NB4 (cell line): ENCODE measurements at regions not wholly inside any gene's neighbourhood (a gene's known extent, or its start where the extent isn't known, plus 50 kb on each side); places are given as distances from the start of the nearest gene placed in this dataset.

Experiments
- MYC ChIP-seq: IDR thresholded peaks from 2 replicates; pipeline ENCODE4 v1.6.1; 2011; ENCODE audit warnings: low read depth, low read length
- POLR2A ChIP-seq: IDR thresholded peaks from 2 replicates; pipeline ENCODE4 v1.6.1; 2011; ENCODE audit warnings: mild to moderate bottlenecking; ENCODE audit not compliant: insufficient read length; ENCODE audit errors: extremely low read depth
- TF ChIP-seq, protein P1 (sequence below): IDR thresholded peaks from 2 replicates; pipeline ENCODE4 v1.6.1; 2011; ENCODE audit warnings: low read depth, low read length
- TF ChIP-seq, protein P2 (sequence below): IDR thresholded peaks from one replicate; pipeline ENCODE4 v1.5.1; 2012; ENCODE audit warnings: low read depth, low read length

DNA sequence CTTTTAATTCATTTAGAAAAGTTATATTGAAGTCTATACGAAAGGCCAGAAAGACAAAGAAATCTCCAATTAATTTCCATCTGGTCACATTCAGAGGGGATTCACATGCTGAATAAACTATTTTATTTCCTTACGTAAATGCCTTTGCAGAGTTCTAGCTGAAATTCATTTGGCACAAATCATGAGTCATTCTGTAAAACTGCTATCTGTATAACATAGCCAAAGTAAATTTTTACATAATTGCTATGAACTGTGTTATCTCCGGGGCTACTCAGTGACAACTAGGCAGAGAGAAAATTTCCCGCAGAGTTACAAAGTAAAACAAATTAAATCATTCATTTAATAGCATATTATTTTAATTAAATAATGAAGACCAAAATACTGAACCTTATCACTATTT, 463.2 kb upstream of the ADAMTS16 start:
- TF ChIP-seq, protein P1, sequence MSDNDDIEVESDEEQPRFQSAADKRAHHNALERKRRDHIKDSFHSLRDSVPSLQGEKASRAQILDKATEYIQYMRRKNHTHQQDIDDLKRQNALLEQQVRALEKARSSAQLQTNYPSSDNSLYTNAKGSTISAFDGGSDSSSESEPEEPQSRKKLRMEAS, result no peak
- TF ChIP-seq, protein P2, sequence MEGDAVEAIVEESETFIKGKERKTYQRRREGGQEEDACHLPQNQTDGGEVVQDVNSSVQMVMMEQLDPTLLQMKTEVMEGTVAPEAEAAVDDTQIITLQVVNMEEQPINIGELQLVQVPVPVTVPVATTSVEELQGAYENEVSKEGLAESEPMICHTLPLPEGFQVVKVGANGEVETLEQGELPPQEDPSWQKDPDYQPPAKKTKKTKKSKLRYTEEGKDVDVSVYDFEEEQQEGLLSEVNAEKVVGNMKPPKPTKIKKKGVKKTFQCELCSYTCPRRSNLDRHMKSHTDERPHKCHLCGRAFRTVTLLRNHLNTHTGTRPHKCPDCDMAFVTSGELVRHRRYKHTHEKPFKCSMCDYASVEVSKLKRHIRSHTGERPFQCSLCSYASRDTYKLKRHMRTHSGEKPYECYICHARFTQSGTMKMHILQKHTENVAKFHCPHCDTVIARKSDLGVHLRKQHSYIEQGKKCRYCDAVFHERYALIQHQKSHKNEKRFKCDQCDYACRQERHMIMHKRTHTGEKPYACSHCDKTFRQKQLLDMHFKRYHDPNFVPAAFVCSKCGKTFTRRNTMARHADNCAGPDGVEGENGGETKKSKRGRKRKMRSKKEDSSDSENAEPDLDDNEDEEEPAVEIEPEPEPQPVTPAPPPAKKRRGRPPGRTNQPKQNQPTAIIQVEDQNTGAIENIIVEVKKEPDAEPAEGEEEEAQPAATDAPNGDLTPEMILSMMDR, result no peak
- TF ChIP-seq POLR2A (no peak), MYC (no peak)
